RWPE2 (cell line): ENCODE measurements at regions not wholly inside any gene's neighbourhood (a gene's known extent, or its start where the extent isn't known, plus 50 kb on each side); places are given as distances from the start of the nearest gene placed in this dataset.
A peak's percentile ranks its signal among the peaks of the same experiment; 100 is the strongest.

Experiments used
- ATAC-seq: fragments of 200-7000 bp; cut with Tn5 transposase; 3 replicates; pipeline ENCODE4 v1.9.1; 2021; ENCODE audit warnings: low read depth
- DNase-seq: peaks from one replicate; pipeline ENCODE4 v3.0.0-alpha.2; 2020; ENCODE audit warnings: low spot score
- H3K27ac ChIP-seq: fragments of 450-650 bp; 2 replicates; pipeline ENCODE4 v1.5.1; 2017; ENCODE audit warnings: mild to moderate bottlenecking; ENCODE audit not compliant: poor library complexity, severe bottlenecking
- H3K27me3 ChIP-seq: fragments of 250-450 bp; sonication (Bioruptor Pico); 2 replicates; pipeline ENCODE4 v1.5.1; 2021; ENCODE audit warnings: mild to moderate bottlenecking, moderate library complexity; ENCODE audit not compliant: insufficient read depth, poor library complexity, severe bottlenecking
- H3K36me3 ChIP-seq: fragments of 250-450 bp; sonication (Bioruptor Pico); 2 replicates; pipeline ENCODE4 v1.5.1; 2020; ENCODE audit warnings: low read depth, mild to moderate bottlenecking, moderate library complexity
- H3K4me1 ChIP-seq: fragments of 250-450 bp; sonication (Bioruptor Pico); 2 replicates; pipeline ENCODE4 v1.5.1; 2021; ENCODE audit warnings: mild to moderate bottlenecking, moderate library complexity; ENCODE audit not compliant: insufficient read depth, poor library complexity, severe bottlenecking
- H3K4me3 ChIP-seq: fragments of 250-450 bp; sonication (Bioruptor Pico); 2 replicates; pipeline ENCODE4 v1.5.1; 2021; ENCODE audit warnings: mild to moderate bottlenecking, moderate library complexity; ENCODE audit not compliant: severe bottlenecking
- H3K9me3 ChIP-seq: fragments of 250-450 bp; sonication (Bioruptor Pico); 2 replicates; pipeline ENCODE4 v1.5.1; 2021; ENCODE audit warnings: mild to moderate bottlenecking, moderate library complexity; ENCODE audit not compliant: severe bottlenecking
- CTCF ChIP-seq: fragments of 450-650 bp; IDR thresholded peaks from one replicate; pipeline ENCODE4 v1.5.1; 2017; ENCODE audit warnings: mild to moderate bottlenecking, moderate library complexity; ENCODE audit not compliant: poor library complexity, severe bottlenecking

- no peak for TF ChIP-seq CTCF
- no peak overlapping the region for H3K27ac ChIP-seq
- no peaks in the 10 kb centered on the region for H3K36me3 ChIP-seq
- no peak for DNase-seq
- H3K27me3 ChIP-seq, result no peaks in the 10 kb centered on the region
- H3K4me1 ChIP-seq, result no peaks in the 10 kb centered on the region
- no peak overlapping the region for H3K4me3 ChIP-seq
- peak; percentile 42; the same call in 1 of the 3 replicates for ATAC-seq
- H3K9me3 ChIP-seq, result no peaks in the 10 kb centered on the region
Observed at GRCh38 chr9:32875242-32875641, 91.9 kb downstream of the TMEM215 start.

- Histone ChIP-seq H3K9me3 (no peaks in the 10 kb centered on the region), H3K4me3 (no peak overlapping the region), H3K4me1 (no peaks in the 10 kb centered on the region), H3K36me3 (no peaks in the 10 kb centered on the region), H3K27me3 (no peaks in the 10 kb centered on the region), H3K27ac (no peak overlapping the region)
- DNase-seq (no peak), ATAC-seq (no peak)
- no peak for TF ChIP-seq CTCF
Observed at GRCh38 chr9:32875748-32876147, 92.4 kb downstream of the TMEM215 start.

GRCh38 chr9:32877103-32877502, 93.8 kb downstream of the TMEM215 start:
- H3K4me3 ChIP-seq, result no peak overlapping the region
- ATAC-seq, result peak; percentile 72
- no peak overlapping the region for H3K27ac ChIP-seq
- no peak for TF ChIP-seq CTCF
- no peaks in the 10 kb centered on the region for H3K27me3 ChIP-seq
- no peaks in the 10 kb centered on the region for H3K4me1 ChIP-seq
- no peak for DNase-seq
- no peaks in the 10 kb centered on the region for H3K36me3 ChIP-seq
- no peaks in the 10 kb centered on the region for H3K9me3 ChIP-seq

GRCh38 chr9:32877639-32878217, 94.4 kb downstream of the TMEM215 start:
- TF ChIP-seq CTCF, result no peak
- Histone ChIP-seq H3K9me3 (no peaks in the 10 kb centered on the region), H3K4me1 (no peaks in the 10 kb centered on the region), H3K4me3 (no peak overlapping the region), H3K27me3 (no peaks in the 10 kb centered on the region), H3K36me3 (no peaks in the 10 kb centered on the region), H3K27ac (no peak overlapping the region)
- DNase-seq (no peak), ATAC-seq (no peak)

GRCh38 chr9:32879335-32879734, 96.0 kb downstream of the TMEM215 start:
- DNase-seq (no peak), ATAC-seq (no peak)
- Histone ChIP-seq H3K9me3 (no peaks in the 10 kb centered on the region), H3K27ac (no peak overlapping the region), H3K4me3 (no peak overlapping the region), H3K27me3 (no peaks in the 10 kb centered on the region), H3K36me3 (no peaks in the 10 kb centered on the region), H3K4me1 (no peaks in the 10 kb centered on the region)
- no peak for TF ChIP-seq CTCF
